ENCODE measurements at regions not wholly inside any gene's neighbourhood (a gene's known extent, or its start where the extent isn't known, plus 50 kb on each side); places are given as distances from the start of the nearest gene placed in this dataset.

- Mint-ChIP-seq H3K4me1 (ENCODE audit: low read depth in 2 of 2) (no peaks in the 10 kb centered on the region), H3K36me3 (ENCODE audit: insufficient read depth) (no peaks in the 10 kb centered on the region), H3K4me3 (no peak overlapping the region), H3K9me3 (peaks cover 4 to 5% of the 10 kb centered on the region in 2 donors), H3K27ac (no peak overlapping the region), H3K27me3 (no peaks in the 10 kb centered on the region)
- DNase-seq (no peak), ATAC-seq (replicated peaks) (no peak)
Observed at GRCh38 chr5:167892352-167893115, 398.9 kb upstream of the WWC1 start.

GRCh38 chr5:167893271-167893670 is 398.2 kb upstream of the WWC1 start:
- Mint-ChIP-seq H3K27ac (no peak overlapping the region), H3K9me3 (peaks cover 4 to 5% of the 10 kb centered on the region in 2 donors), H3K36me3 (ENCODE audit: insufficient read depth) (no peaks in the 10 kb centered on the region), H3K27me3 (no peaks in the 10 kb centered on the region), H3K4me1 (ENCODE audit: low read depth in 2 of 2) (no peaks in the 10 kb centered on the region), H3K4me3 (no peak overlapping the region)
- ATAC-seq (replicated peaks) (no peak), DNase-seq (no peak)

- H3K27me3 Mint-ChIP-seq = no peaks in the 10 kb centered on the region
- no peak for ATAC-seq (replicated peaks)
- H3K4me1 Mint-ChIP-seq (ENCODE audit: low read depth in 2 of 2) = no peaks in the 10 kb centered on the region
- no peak overlapping the region for H3K4me3 Mint-ChIP-seq
- H3K36me3 Mint-ChIP-seq (ENCODE audit: insufficient read depth) = no peaks in the 10 kb centered on the region
- peaks cover 5 to 8% of the 10 kb centered on the region in 2 donors for H3K9me3 Mint-ChIP-seq
- no peak for DNase-seq
- no peak overlapping the region for H3K27ac Mint-ChIP-seq
Observed at GRCh38 chr5:167894631-167895472, 396.6 kb upstream of the WWC1 start.

DNA sequence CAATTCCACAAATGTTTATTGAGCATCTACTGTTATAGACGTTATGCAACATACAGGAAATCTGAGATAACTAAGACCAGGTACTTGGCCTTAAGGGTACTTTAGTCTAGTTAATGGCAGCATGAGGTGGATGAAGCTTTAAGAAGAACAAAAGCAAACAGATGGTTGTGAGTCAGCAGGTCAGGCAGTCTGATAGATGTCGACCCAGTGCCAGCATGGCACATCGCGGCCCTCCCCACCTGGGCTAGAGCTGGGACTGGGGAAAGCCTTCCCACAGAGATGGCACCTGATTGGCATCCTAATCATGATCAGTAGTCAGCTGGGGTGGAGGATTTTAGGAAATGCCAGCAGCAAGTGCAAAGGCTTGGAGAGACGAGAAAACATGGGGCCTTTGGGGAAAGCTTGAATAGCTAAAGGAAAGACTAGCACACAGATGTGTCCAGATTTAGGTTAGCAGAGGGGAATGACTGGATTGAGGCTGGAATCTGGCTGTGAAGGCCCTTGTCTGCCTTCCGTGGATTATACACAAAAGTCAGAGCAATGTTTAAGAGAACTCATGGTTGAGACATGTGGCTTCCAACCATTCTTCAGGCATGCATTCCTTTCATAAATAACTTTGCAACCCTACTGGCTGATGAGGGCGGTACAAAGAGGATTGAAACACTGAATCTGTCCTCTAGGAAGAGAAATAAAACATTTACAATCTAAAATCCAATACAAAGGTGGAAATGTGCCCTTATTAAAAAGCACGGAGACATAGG is 395.4 kb upstream of the WWC1 start:
- ATAC-seq (replicated peaks) (no peak), DNase-seq (no peak)
- no peak overlapping the region for H3K4me3 Mint-ChIP-seq
- H3K27ac Mint-ChIP-seq = no peak overlapping the region
- H3K36me3 Mint-ChIP-seq (ENCODE audit: insufficient read depth) = no peaks in the 10 kb centered on the region
- H3K4me1 Mint-ChIP-seq (ENCODE audit: low read depth in 2 of 2) = no peaks in the 10 kb centered on the region
- H3K27me3 Mint-ChIP-seq = no peaks in the 10 kb centered on the region
- H3K9me3 Mint-ChIP-seq = peaks cover 5 to 8% of the 10 kb centered on the region in 2 donors

GRCh38 chr5:167896814-167897213 is 394.6 kb upstream of the WWC1 start:
- no peak for DNase-seq
- no peak overlapping the region for H3K27ac Mint-ChIP-seq
- no peak for ATAC-seq (replicated peaks)
- no peaks in the 10 kb centered on the region for H3K27me3 Mint-ChIP-seq
- no peaks in the 10 kb centered on the region for H3K4me1 Mint-ChIP-seq (ENCODE audit: low read depth in 2 of 2)
- peaks cover 5 to 8% of the 10 kb centered on the region in 2 donors for H3K9me3 Mint-ChIP-seq
- H3K36me3 Mint-ChIP-seq (ENCODE audit: insufficient read depth) = no peaks in the 10 kb centered on the region
- no peak overlapping the region for H3K4me3 Mint-ChIP-seq

- no peak overlapping the region for H3K4me3 Mint-ChIP-seq
- no peaks in the 10 kb centered on the region for H3K4me1 Mint-ChIP-seq (ENCODE audit: low read depth in 2 of 2)
- no peak for ATAC-seq (replicated peaks)
- no peak overlapping the region for H3K27ac Mint-ChIP-seq
- no peak for DNase-seq
- peaks cover 5 to 8% of the 10 kb centered on the region in 2 donors for H3K9me3 Mint-ChIP-seq
- no peaks in the 10 kb centered on the region for H3K36me3 Mint-ChIP-seq (ENCODE audit: insufficient read depth)
- no peaks in the 10 kb centered on the region for H3K27me3 Mint-ChIP-seq
Observed at GRCh38 chr5:167897371-167897770, 394.1 kb upstream of the WWC1 start.

- no peak overlapping the region for H3K27ac Mint-ChIP-seq
- H3K27me3 Mint-ChIP-seq = no peaks in the 10 kb centered on the region
- no peak overlapping the region for H3K4me3 Mint-ChIP-seq
- H3K4me1 Mint-ChIP-seq (ENCODE audit: low read depth in 2 of 2) = no peaks in the 10 kb centered on the region
- DNase-seq = no peak
- H3K9me3 Mint-ChIP-seq = peaks cover 5 to 8% of the 10 kb centered on the region in 2 donors
- ATAC-seq (replicated peaks) = no peak
- no peaks in the 10 kb centered on the region for H3K36me3 Mint-ChIP-seq (ENCODE audit: insufficient read depth)
Observed at GRCh38 chr5:167898361-167899042, 392.9 kb upstream of the WWC1 start.

DNA sequence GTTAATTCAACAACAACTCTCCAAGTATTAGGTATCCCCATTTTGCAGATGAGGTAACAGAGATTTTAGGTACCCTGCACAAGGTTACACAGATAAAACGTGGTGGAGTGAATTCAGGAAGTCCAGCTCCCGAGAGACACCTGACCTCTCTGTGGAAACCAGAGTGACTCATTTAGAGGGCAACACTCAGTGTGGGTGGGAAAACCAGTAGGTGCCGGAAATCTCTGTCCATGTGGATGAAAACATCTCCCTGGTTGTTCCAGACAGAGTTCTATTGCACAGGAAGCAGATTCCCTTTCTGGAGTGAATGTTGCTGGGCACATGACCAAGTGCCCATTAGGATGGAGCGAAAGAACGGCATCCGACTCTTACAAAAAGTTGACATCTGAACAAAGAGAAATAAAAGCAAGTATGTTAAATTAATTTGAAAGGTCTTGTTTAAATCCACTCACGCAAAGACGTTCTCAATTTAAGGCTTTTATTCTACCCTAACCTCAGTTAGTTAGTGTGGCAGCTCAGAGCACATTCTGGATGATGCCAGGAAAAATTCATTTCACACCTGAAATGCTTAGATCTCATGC is 391.9 kb upstream of the WWC1 start:
- DNase-seq (no peak), ATAC-seq (replicated peaks) (no peak)
- no peak overlapping the region for H3K4me3 Mint-ChIP-seq
- H3K36me3 Mint-ChIP-seq (ENCODE audit: insufficient read depth) = no peaks in the 10 kb centered on the region
- H3K27ac Mint-ChIP-seq = no peak overlapping the region
- no peaks in the 10 kb centered on the region for H3K4me1 Mint-ChIP-seq (ENCODE audit: low read depth in 2 of 2)
- H3K27me3 Mint-ChIP-seq = no peaks in the 10 kb centered on the region
- H3K9me3 Mint-ChIP-seq = peaks cover 2 to 8% of the 10 kb centered on the region in 2 donors

DNA sequence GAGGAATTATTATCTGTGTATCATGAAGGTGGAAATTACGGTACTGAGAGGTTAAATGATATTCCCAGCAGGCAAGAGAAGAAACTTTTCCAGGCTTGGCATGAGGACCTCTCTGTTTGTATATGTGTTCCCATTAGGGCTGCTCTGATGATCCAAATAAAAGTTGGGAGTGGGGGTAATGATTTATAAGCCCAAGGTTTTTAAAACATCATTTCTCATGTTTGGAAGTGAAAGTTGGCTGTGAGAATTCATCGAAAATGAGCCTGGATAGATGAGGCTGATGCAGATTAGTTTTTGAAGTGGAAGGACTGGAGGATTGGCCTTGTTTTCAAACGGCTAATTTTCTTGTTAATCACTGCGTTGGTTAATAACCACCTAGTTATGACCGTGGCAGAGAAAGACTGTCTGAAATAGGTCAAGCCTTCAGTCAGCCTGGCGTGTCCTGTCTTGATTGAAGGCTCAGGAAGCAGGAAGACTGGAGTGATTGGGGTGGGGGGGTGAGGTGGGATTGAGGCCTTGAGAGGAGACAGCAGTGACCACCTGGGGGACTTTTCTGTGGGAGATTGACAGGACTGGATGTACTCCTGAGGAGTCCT is 391.0 kb upstream of the WWC1 start:
- Mint-ChIP-seq H3K4me1 (ENCODE audit: low read depth in 2 of 2) (no peaks in the 10 kb centered on the region), H3K36me3 (ENCODE audit: insufficient read depth) (no peaks in the 10 kb centered on the region), H3K27me3 (no peaks in the 10 kb centered on the region), H3K27ac (no peak overlapping the region), H3K9me3 (peaks cover 0 to 8% of the 10 kb centered on the region in 2 donors), H3K4me3 (no peak overlapping the region)
- ATAC-seq (replicated peaks) (no peak), DNase-seq (no peak)

DNA sequence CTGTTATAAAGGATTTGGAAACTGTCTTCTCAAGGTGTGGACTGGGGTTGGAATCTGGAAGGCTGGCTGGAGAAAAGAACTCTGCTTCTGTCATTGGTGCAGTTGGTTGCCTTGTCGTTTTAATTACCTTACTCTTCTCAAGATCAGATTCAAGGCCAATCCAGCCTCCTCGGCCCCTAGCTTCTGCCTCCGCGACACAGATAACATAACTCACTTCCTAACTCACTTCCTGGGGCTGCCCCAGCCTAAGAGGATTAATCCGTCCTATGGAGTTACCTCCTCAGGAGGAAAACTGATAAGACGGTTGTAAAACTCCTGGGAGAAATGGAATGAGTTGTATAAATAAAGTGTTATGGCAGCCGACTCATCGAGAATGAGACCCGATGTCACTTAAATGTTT is 389.1 kb upstream of the WWC1 start:
- no peak overlapping the region for H3K4me3 Mint-ChIP-seq
- H3K27me3 Mint-ChIP-seq = no peaks in the 10 kb centered on the region
- no peak for ATAC-seq (replicated peaks)
- no peaks in the 10 kb centered on the region for H3K4me1 Mint-ChIP-seq (ENCODE audit: low read depth in 2 of 2)
- no peaks in the 10 kb centered on the region for H3K36me3 Mint-ChIP-seq (ENCODE audit: insufficient read depth)
- no peak for DNase-seq
- no peak overlapping the region for H3K27ac Mint-ChIP-seq
- H3K9me3 Mint-ChIP-seq = peaks cover 0 to 8% of the 10 kb centered on the region in 2 donors

DNA sequence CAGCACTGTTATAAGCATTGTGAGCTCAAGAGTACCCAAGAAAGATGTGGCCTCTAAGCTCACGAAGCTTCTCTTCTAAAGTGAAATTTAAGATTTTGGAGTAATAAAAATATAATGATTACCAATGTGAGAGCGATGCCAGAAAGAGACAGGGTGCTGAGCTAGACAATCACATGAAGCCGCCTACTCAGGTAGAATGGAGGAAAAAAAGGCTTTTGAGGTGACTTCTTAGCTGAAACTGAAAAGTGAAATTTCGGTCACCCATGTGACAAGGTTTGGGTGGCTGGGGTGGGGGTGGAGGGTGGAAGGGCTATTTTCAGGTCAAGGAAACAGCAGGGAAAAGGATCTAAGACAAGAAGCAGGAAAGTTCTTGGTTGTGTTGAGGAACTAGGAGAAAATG is 388.2 kb upstream of the WWC1 start:
- no peaks in the 10 kb centered on the region for H3K36me3 Mint-ChIP-seq (ENCODE audit: insufficient read depth)
- H3K4me1 Mint-ChIP-seq (ENCODE audit: low read depth in 2 of 2) = no peaks in the 10 kb centered on the region
- H3K4me3 Mint-ChIP-seq = no peak overlapping the region
- no peak for ATAC-seq (replicated peaks)
- no peak overlapping the region for H3K27ac Mint-ChIP-seq
- no peak for DNase-seq
- no peaks in the 10 kb centered on the region for H3K27me3 Mint-ChIP-seq
- peaks cover 0 to 8% of the 10 kb centered on the region in 2 donors for H3K9me3 Mint-ChIP-seq

DNA sequence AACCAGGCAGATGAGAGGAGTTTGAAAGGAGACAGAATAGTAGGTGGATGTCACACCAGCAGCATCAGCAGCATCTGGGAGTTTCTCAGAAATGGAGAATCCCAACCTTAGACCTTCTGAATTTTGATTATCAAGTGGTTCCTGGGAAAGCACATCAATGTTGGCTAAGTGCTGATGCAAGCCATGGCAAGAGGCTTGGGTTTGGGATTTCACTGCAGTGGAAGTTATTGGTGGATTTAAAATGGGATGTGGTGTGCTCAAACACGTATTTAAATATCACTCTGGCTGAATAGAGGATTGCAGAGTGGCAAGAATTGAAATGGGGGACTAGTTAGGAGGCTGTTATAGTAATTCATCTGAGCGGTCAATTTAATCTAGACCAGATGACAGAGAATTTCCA is 387.8 kb upstream of the WWC1 start:
- H3K36me3 Mint-ChIP-seq (ENCODE audit: insufficient read depth) = no peaks in the 10 kb centered on the region
- no peak overlapping the region for H3K27ac Mint-ChIP-seq
- no peaks in the 10 kb centered on the region for H3K4me1 Mint-ChIP-seq (ENCODE audit: low read depth in 2 of 2)
- H3K4me3 Mint-ChIP-seq = no peak overlapping the region
- H3K9me3 Mint-ChIP-seq = peaks cover 0 to 6% of the 10 kb centered on the region in 2 donors
- DNase-seq = no peak
- H3K27me3 Mint-ChIP-seq = no peaks in the 10 kb centered on the region
- ATAC-seq (replicated peaks) = no peak

All from effector memory CD8-positive, alpha-beta T cell (primary cell).